Stimulated activated naive CD8-positive, alpha-beta T cell treated with anti-CD3 and anti-CD28 coated beads, Interleukin-15, Interleukin-2, amounts not matched to agents 100 ng/mL and 50 ng/mL, for 24 hours (primary cell): ENCODE measurements at regions not wholly inside any gene's neighbourhood (a gene's known extent, or its start where the extent isn't known, plus 50 kb on each side); places are given as distances from the start of the nearest gene placed in this dataset.

Experiments used
- H3K27ac Mint-ChIP-seq: one replicate; pipeline ENCODE4 v1.8.0; 2021; ENCODE audit warnings: mild to moderate bottlenecking, mixed read lengths
- H3K27me3 Mint-ChIP-seq: one replicate; pipeline ENCODE4 v1.8.0; 2021; ENCODE audit warnings: mixed read lengths
- H3K36me3 Mint-ChIP-seq: one replicate; pipeline ENCODE4 v1.8.0; 2021; ENCODE audit warnings: low read depth, mixed read lengths
- H3K4me1 Mint-ChIP-seq: one replicate; pipeline ENCODE4 v1.8.0; 2021; ENCODE audit warnings: low read depth, mixed read lengths
- H3K4me3 Mint-ChIP-seq: one replicate; pipeline ENCODE4 v1.8.0; 2021; ENCODE audit warnings: mild to moderate bottlenecking, mixed read lengths
- H3K9me3 Mint-ChIP-seq: one replicate; pipeline ENCODE4 v1.8.0; 2021; ENCODE audit warnings: mixed read lengths

- Mint-ChIP-seq H3K9me3 (no peaks in the 10 kb centered on the region), H3K4me1 (no peaks in the 10 kb centered on the region), H3K36me3 (no peaks in the 10 kb centered on the region), H3K27me3 (no peaks in the 10 kb centered on the region), H3K4me3 (no peak overlapping the region), H3K27ac (no peak overlapping the region)
Measured at GRCh38 chr22:26995235-26995634, 337.8 kb downstream of the MIAT start.

DNA sequence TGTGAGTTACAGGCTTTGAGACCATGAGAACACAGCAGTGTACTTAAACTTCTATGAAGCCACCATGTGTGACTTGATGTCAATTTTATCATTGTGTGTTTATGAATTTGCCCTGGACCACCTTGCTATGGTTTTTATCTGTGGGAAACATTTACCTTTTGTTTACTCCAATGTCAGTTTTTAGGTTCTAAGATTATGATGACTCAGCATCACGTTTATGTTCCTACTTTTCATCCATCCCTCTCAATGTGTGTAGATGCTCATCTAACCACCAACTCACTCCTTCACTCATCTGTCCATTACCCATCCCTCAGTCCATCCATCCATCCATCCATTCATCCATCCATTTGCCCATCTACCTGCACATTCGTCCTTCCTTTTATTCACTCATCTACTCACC lies 338.8 kb downstream of the MIAT start:
- H3K9me3 Mint-ChIP-seq, result no peaks in the 10 kb centered on the region
- no peaks in the 10 kb centered on the region for H3K27me3 Mint-ChIP-seq
- H3K36me3 Mint-ChIP-seq, result no peaks in the 10 kb centered on the region
- no peak overlapping the region for H3K27ac Mint-ChIP-seq
- H3K4me1 Mint-ChIP-seq, result no peaks in the 10 kb centered on the region
- no peak overlapping the region for H3K4me3 Mint-ChIP-seq

DNA sequence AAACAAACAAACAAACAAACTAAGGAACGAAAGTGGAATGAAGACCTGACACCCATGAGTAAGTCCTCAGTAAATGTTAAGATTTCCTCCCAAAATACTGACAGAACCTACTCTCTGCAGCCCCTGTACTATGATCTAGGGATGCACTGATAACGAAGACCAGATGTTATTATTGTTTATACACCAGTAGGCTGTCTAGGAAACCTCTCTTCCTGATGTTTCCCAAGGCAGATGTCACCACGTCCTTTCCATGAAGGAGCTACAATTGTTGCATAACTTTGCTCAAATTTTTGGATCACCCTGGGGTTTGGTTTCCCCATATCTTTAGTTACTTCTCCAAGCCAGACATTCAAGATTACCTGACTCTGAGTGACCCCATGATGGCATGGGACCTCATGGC lies 340.7 kb downstream of the MIAT start:
- H3K27ac Mint-ChIP-seq, result no peak overlapping the region
- H3K36me3 Mint-ChIP-seq, result no peaks in the 10 kb centered on the region
- H3K27me3 Mint-ChIP-seq, result peaks cover 6% of the 10 kb centered on the region
- no peak overlapping the region for H3K4me3 Mint-ChIP-seq
- H3K9me3 Mint-ChIP-seq, result no peaks in the 10 kb centered on the region
- no peaks in the 10 kb centered on the region for H3K4me1 Mint-ChIP-seq

GRCh38 chr22:26998716-26999115 lies 341.3 kb downstream of the MIAT start:
- Mint-ChIP-seq H3K27ac (no peak overlapping the region), H3K4me1 (no peaks in the 10 kb centered on the region), H3K27me3 (peaks cover 6% of the 10 kb centered on the region)

GRCh38 chr22:27003297-27003696 lies 345.9 kb downstream of the MIAT start:
- H3K36me3 Mint-ChIP-seq, result no peaks in the 10 kb centered on the region
- H3K27me3 Mint-ChIP-seq, result peaks cover 9% of the 10 kb centered on the region
- no peaks in the 10 kb centered on the region for H3K9me3 Mint-ChIP-seq
- peak overlapping the region; percentile 43 for H3K27ac Mint-ChIP-seq
- no peak overlapping the region for H3K4me3 Mint-ChIP-seq
- no peaks in the 10 kb centered on the region for H3K4me1 Mint-ChIP-seq

More at GRCh38 chr22:26998716-26999115, 341.3 kb downstream of the MIAT start:
- Mint-ChIP-seq H3K4me3 (no peak overlapping the region), H3K36me3 (no peaks in the 10 kb centered on the region), H3K9me3 (no peaks in the 10 kb centered on the region)

DNA sequence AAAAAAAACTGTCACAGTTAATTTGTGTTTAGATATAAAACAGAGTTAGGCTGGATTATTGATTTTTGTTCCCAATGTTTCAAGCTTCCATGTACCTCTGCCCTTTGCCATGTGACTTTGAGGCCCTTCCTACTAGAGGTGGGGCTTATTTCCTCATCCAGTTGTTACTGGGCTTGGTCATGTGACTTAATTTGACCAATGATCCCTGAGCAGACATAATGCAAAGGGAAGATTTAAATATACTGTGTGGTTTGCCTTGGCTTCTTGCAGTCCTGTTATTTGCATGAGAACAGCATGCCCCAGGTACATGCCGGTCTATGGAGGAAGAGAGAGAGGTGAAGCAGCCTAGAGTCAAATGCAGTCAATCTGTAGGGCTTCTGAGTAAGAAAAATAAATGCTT lies 347.0 kb downstream of the MIAT start:
- no peak overlapping the region for H3K4me3 Mint-ChIP-seq
- H3K27me3 Mint-ChIP-seq, result peaks cover 9% of the 10 kb centered on the region
- H3K36me3 Mint-ChIP-seq, result no peaks in the 10 kb centered on the region
- no peaks in the 10 kb centered on the region for H3K9me3 Mint-ChIP-seq
- H3K4me1 Mint-ChIP-seq, result no peaks in the 10 kb centered on the region
- no peak overlapping the region for H3K27ac Mint-ChIP-seq

- Mint-ChIP-seq H3K4me3 (no peak overlapping the region), H3K4me1 (no peaks in the 10 kb centered on the region), H3K27me3 (peaks cover 8% of the 10 kb centered on the region), H3K9me3 (no peaks in the 10 kb centered on the region), H3K27ac (no peak overlapping the region), H3K36me3 (no peaks in the 10 kb centered on the region)
Measured at GRCh38 chr22:27008454-27008853, 351.1 kb downstream of the MIAT start.

- no peaks in the 10 kb centered on the region for H3K36me3 Mint-ChIP-seq
- no peaks in the 10 kb centered on the region for H3K4me1 Mint-ChIP-seq
- H3K27me3 Mint-ChIP-seq, result peaks cover 5% of the 10 kb centered on the region
- no peaks in the 10 kb centered on the region for H3K9me3 Mint-ChIP-seq
- no peak overlapping the region for H3K4me3 Mint-ChIP-seq
- H3K27ac Mint-ChIP-seq, result no peak overlapping the region
Measured at GRCh38 chr22:27011133-27011532, 353.7 kb downstream of the MIAT start.

GRCh38 chr22:27011717-27012116 lies 354.3 kb downstream of the MIAT start:
- no peaks in the 10 kb centered on the region for H3K4me1 Mint-ChIP-seq
- no peak overlapping the region for H3K27ac Mint-ChIP-seq
- peaks cover 5% of the 10 kb centered on the region for H3K27me3 Mint-ChIP-seq
- no peaks in the 10 kb centered on the region for H3K36me3 Mint-ChIP-seq
- H3K4me3 Mint-ChIP-seq, result no peak overlapping the region
- no peaks in the 10 kb centered on the region for H3K9me3 Mint-ChIP-seq

GRCh38 chr22:27019827-27020226 lies 362.4 kb downstream of the MIAT start:
- no peaks in the 10 kb centered on the region for H3K9me3 Mint-ChIP-seq
- H3K27ac Mint-ChIP-seq, result no peak overlapping the region
- peaks cover 24% of the 10 kb centered on the region for H3K27me3 Mint-ChIP-seq
- no peaks in the 10 kb centered on the region for H3K36me3 Mint-ChIP-seq
- no peak overlapping the region for H3K4me3 Mint-ChIP-seq
- H3K4me1 Mint-ChIP-seq, result no peaks in the 10 kb centered on the region

GRCh38 chr22:27022274-27022895 lies 365.0 kb downstream of the MIAT start:
- peaks cover 26% of the 10 kb centered on the region for H3K27me3 Mint-ChIP-seq
- no peaks in the 10 kb centered on the region for H3K4me1 Mint-ChIP-seq
- H3K36me3 Mint-ChIP-seq, result no peaks in the 10 kb centered on the region
- H3K4me3 Mint-ChIP-seq, result no peak overlapping the region
- H3K27ac Mint-ChIP-seq, result no peak overlapping the region
- H3K9me3 Mint-ChIP-seq, result no peaks in the 10 kb centered on the region

- H3K4me1 Mint-ChIP-seq, result no peaks in the 10 kb centered on the region
- H3K27ac Mint-ChIP-seq, result no peak overlapping the region
- H3K4me3 Mint-ChIP-seq, result no peak overlapping the region
- H3K36me3 Mint-ChIP-seq, result no peaks in the 10 kb centered on the region
- H3K27me3 Mint-ChIP-seq, result peaks cover 26% of the 10 kb centered on the region
- H3K9me3 Mint-ChIP-seq, result no peaks in the 10 kb centered on the region
Measured at GRCh38 chr22:27022896-27023361, 365.5 kb downstream of the MIAT start.

GRCh38 chr22:27023591-27023990 lies 366.2 kb downstream of the MIAT start:
- Mint-ChIP-seq H3K36me3 (no peaks in the 10 kb centered on the region), H3K27me3 (peaks cover 25% of the 10 kb centered on the region), H3K9me3 (peaks cover 2% of the 10 kb centered on the region), H3K27ac (no peak overlapping the region), H3K4me3 (no peak overlapping the region), H3K4me1 (no peaks in the 10 kb centered on the region)

GRCh38 chr22:27024982-27025381 lies 367.6 kb downstream of the MIAT start:
- Mint-ChIP-seq H3K4me1 (no peaks in the 10 kb centered on the region), H3K27ac (no peak overlapping the region), H3K9me3 (peaks cover 3% of the 10 kb centered on the region), H3K36me3 (no peaks in the 10 kb centered on the region), H3K4me3 (no peak overlapping the region), H3K27me3 (peaks cover 27% of the 10 kb centered on the region)

DNA sequence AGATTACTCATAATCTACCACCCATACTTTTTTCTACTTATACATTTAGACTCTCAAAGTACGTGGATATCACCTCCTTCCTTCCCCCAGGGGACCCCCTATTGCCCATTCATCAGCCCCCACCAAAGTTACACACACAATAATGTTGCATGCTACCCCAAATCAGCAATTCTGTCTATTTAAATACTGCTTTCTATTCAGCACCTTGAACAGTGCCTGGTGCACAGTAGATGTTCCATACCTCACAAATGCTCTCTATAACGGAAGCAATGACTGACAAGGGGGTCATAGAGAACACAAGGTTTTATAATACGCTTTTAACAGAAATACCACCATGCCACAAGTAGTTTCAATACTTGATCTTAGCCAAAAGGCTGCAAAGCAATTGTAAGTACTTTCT lies 370.7 kb downstream of the MIAT start:
- H3K4me3 Mint-ChIP-seq, result no peak overlapping the region

DNA sequence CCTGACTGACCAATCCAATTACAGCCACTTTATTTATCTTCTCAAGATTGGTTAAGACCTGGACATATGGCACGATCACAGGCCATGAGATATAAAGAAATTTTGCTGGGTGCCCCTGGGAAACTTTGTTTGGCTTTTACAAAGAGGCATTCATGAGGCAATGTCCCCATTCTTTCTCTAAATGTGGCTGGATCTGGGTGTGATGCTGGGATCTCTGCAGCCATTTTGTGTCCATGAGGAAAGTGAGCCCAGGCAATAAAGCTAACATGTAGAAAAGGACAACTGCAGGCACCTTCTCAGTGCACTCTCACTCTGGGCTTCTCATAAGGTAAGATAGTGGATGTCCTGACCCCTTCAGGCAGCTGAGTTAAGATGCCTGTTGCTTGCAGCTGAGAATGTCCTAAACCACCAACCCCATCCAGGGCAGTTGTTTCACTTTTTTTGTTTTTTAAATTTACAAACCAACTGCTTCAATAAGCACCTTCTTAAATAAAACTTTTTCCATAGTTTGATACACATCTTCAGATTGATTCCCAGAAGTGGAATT lies 372.3 kb downstream of the MIAT start:
- no peak overlapping the region for H3K4me3 Mint-ChIP-seq
- peaks cover 3% of the 10 kb centered on the region for H3K9me3 Mint-ChIP-seq
- H3K27ac Mint-ChIP-seq, result no peak overlapping the region
- no peaks in the 10 kb centered on the region for H3K4me1 Mint-ChIP-seq
- peaks cover 22% of the 10 kb centered on the region for H3K27me3 Mint-ChIP-seq
- H3K36me3 Mint-ChIP-seq, result no peaks in the 10 kb centered on the region

More for the DNA sequence above, 370.7 kb downstream of the MIAT start:
- no peaks in the 10 kb centered on the region for H3K4me1 Mint-ChIP-seq
- H3K27me3 Mint-ChIP-seq, result peaks cover 18% of the 10 kb centered on the region
- H3K9me3 Mint-ChIP-seq, result peaks cover 3% of the 10 kb centered on the region
- H3K36me3 Mint-ChIP-seq, result no peaks in the 10 kb centered on the region
- no peak overlapping the region for H3K27ac Mint-ChIP-seq
